Panc1 (cell line): ENCODE measurements at regions not wholly inside any gene's neighbourhood (a gene's known extent, or its start where the extent isn't known, plus 50 kb on each side); places are given as distances from the start of the nearest gene placed in this dataset.
"Not testable (repeated sequence)": the region's sequence is repeated elsewhere in the genome, so short reads cannot be mapped to it uniquely, and the experiment has no call there.

Source experiments
- ATAC-seq: fragments of 200-7000 bp; cut with Tn5 transposase; 2 replicates; pipeline ENCODE4 v1.9.1; 2020; ENCODE audit warnings: mild to moderate bottlenecking, moderate library complexity
- BruUV-seq: library from RNA; stranded (reverse); fragments of 400-500 nt; replicated peaks from 2 replicates; lab custom pipeline; 2021; lab: Mats Ljungman, UMichigan
- CTCF ChIA-PET: fragments of 300-600 bp; sonication (Branson Sonifier 250); formaldehyde crosslinking; loops from one replicate; lab custom pipeline; 2022; ENCODE audit warnings: antibody characterized with exemption; lab: Charles Lee
- POLR2A ChIA-PET: fragments of 300-600 bp; sonication (Branson Sonifier 250); formaldehyde crosslinking; loops from one replicate; lab custom pipeline; 2022; ENCODE audit warnings: antibody characterized with exemption; lab: Charles Lee
- DNase-seq: peaks from one replicate; pipeline ENCODE4 v3.0.0-alpha.2; 2010; ENCODE audit warnings: low read depth, low spot score
- H3K27ac ChIP-seq: 2 replicates; pipeline ENCODE4 v1.5.1; 2011; ENCODE audit warnings: mild to moderate bottlenecking, low read length, inconsistent platforms
- H3K27me3 ChIP-seq: fragments of 200-500 bp; sonication (Bioruptor generic); 2 replicates; pipeline ENCODE4 v1.6.0; 2014; ENCODE audit warnings: low read length, inconsistent platforms; ENCODE audit not compliant: control insufficient read depth, insufficient read depth
- H3K36me3 ChIP-seq: fragments of 200-500 bp; sonication (Bioruptor generic); 2 replicates; pipeline ENCODE4 v1.5.1; 2014; ENCODE audit warnings: inconsistent platforms, mild to moderate bottlenecking, low read length, moderate library complexity; ENCODE audit not compliant: control insufficient read depth, insufficient read depth
- H3K4me1 ChIP-seq: 2 replicates; pipeline ENCODE4 v1.5.1; 2011; ENCODE audit warnings: inconsistent platforms, mild to moderate bottlenecking, low read length, moderate library complexity; ENCODE audit not compliant: control insufficient read depth, insufficient read depth
- H3K4me3 ChIP-seq, 2 experiments: 2 replicates each; pipeline ENCODE4 v1.5.1; 2011 to 2012; ENCODE audit warnings: low read depth in 2 of 2, low read length in 2 of 2, mild to moderate bottlenecking in 2 of 2, inconsistent platforms in 1 of 2, moderate library complexity in 1 of 2
- H3K9me3 ChIP-seq: fragments of 200-500 bp; sonication (Bioruptor generic); 2 replicates; pipeline ENCODE4 v1.5.1; 2014; ENCODE audit warnings: low read depth, mild to moderate bottlenecking, inconsistent platforms, low read length, moderate library complexity; ENCODE audit not compliant: control insufficient read depth, insufficient read depth
- CTCF ChIP-seq: fragments of 450-650 bp; IDR thresholded peaks from 2 replicates; pipeline ENCODE4 v1.5.1; 2017; ENCODE audit warnings: mild to moderate bottlenecking
- POLR2AphosphoS5 ChIP-seq: IDR thresholded peaks from 2 replicates; pipeline ENCODE4 v1.6.1; 2012; ENCODE audit warnings: mild to moderate bottlenecking, low read depth, low read length, moderate library complexity
- REST ChIP-seq, 2 experiments: IDR thresholded peaks; 2 replicates each; pipeline ENCODE4 v1.6.1; 2011 to 2012; ENCODE audit warnings: low read depth in 2 of 2, control low read depth in 1 of 2, low read length in 1 of 2, mild to moderate bottlenecking in 1 of 2, moderate library complexity in 1 of 2; ENCODE audit not compliant: insufficient read depth in 1 of 2
- SIN3A ChIP-seq: IDR thresholded peaks from 2 replicates; pipeline ENCODE4 v1.6.1; 2012; ENCODE audit warnings: low read depth, mild to moderate bottlenecking, low read length, moderate library complexity, borderline replicate concordance; ENCODE audit not compliant: insufficient read depth
- TCF7L2 ChIP-seq: IDR thresholded peaks from 2 replicates; pipeline ENCODE4 v1.6.1; 2011; ENCODE audit warnings: mild to moderate bottlenecking, low read depth, low read length, inconsistent platforms
- in situ Hi-C: cut with HindIII; loops from 2 replicates; pipeline ENCODE4 v1.10.0; 2016; ENCODE audit warnings: low sequenced_read_pairs, low pct_unique_long_range_greater_than_20kb
- intact Hi-C: fragments of 100-400 bp; cut with micrococcal nuclease; formaldehyde crosslinking; loops from one replicate; pipeline ENCODE4 v1.10.0; 2022; ENCODE audit not compliant: unreplicated experiment

- no peak for ATAC-seq
- POLR2A ChIA-PET = no interaction called here
- Histone ChIP-seq H3K27me3 (no peaks in the 10 kb centered on the region), H3K4me3 (no peak overlapping the region), H3K4me1 (no peaks in the 10 kb centered on the region), H3K27ac (no peak overlapping the region), H3K9me3 (no peaks in the 10 kb centered on the region), H3K36me3 (no peaks in the 10 kb centered on the region)
- DNase-seq = no peak
- intact Hi-C loops (no loop called here), in situ Hi-C loops (no loop called here)
- BruUV-seq = no TSS peak
- CTCF ChIA-PET = no interaction called here
- TF ChIP-seq REST (IDR thresholded peaks at IDR 0.05; ENCODE audit: insufficient read depth in 1 of 2, low read depth in 2 of 2, low read length in 1 of 2) (no peak), SIN3A (no peak), CTCF (no peak), POLR2AphosphoS5 (no peak), TCF7L2 (no peak)
Measured at GRCh38 chr1:78267513-78268218, 221.9 kb downstream of the GIPC2 start.

- Histone ChIP-seq H3K36me3 (no peaks in the 10 kb centered on the region), H3K9me3 (no peaks in the 10 kb centered on the region), H3K27me3 (no peaks in the 10 kb centered on the region), H3K4me1 (no peaks in the 10 kb centered on the region), H3K4me3 (no peak overlapping the region), H3K27ac (no peak overlapping the region)
- in situ Hi-C loops (no loop called here), intact Hi-C loops (no loop called here)
- no TSS peak for BruUV-seq
- DNase-seq (no peak), ATAC-seq (no peak)
- ChIA-PET POLR2A (no interaction called here), CTCF (no interaction called here)
- TF ChIP-seq POLR2AphosphoS5 = no peak
- no peak for TF ChIP-seq CTCF
Measured at GRCh38 chr1:78269591-78269990, 221.2 kb upstream of the PTGFR start.

- CTCF ChIA-PET, intact Hi-C loops, H3K36me3 ChIP-seq, H3K4me3 ChIP-seq, in situ Hi-C loops, H3K27me3 ChIP-seq, H3K9me3 ChIP-seq, POLR2A ChIA-PET, BruUV-seq, ATAC-seq, DNase-seq, H3K4me1 ChIP-seq, H3K27ac ChIP-seq: not testable (repeated sequence)
Measured at GRCh38 chr1:78271423-78271822, 219.4 kb upstream of the PTGFR start.
